Stimulated activated CD4-positive, alpha-beta T cell treated with anti-CD3 and anti-CD28 coated beads, Interleukin-1b, Interleukin-23, amount 100 ng/mL, for 4 hours (primary cell): ENCODE measurements at regions not wholly inside any gene's neighbourhood (a gene's known extent, or its start where the extent isn't known, plus 50 kb on each side); places are given as distances from the start of the nearest gene placed in this dataset.

Source experiments
- DNase-seq, 2 donors: peaks; one replicate each; pipeline ENCODE4 v3.0.0-alpha.2; 2020; ENCODE audit warnings: low read depth in 2 of 2

DNA sequence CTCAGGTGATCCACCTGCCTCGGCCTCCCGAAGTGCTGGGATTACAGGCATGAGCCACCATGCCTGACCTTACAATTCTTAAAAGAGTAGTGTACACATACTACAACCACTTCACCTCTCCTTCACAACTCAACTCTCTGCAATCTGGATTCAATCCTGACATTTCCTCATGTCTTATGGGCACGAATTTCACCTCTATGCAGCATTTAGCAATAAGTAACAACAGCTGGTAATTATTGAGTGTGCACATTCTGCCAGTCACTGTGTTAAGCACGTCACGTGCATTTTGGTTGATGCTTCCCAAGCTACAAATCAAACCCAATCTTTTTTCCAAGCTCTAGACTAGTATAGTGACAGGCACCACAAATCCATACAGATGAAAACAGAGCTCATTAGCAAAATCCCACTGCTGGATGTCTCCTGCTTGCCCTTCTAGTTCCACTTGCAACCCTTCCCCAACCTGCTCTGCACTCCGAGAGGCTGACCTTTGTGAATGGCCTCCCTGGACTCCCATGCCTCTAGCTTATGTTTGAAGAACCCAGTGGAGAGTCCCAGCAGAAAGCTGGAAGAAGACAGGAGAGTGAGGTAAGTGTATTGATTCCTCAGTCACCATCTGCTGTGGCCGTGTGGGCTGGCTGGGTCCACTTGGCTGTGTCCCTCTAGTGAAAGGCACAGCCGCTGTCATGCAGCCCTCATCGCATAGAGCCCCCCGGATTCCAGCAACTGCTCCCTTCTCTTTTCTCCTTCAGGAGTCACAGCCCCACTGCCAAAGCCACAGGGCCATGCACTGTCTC is 176.5 kb downstream of the MEX3B start:
- DNase-seq: no peak

DNA sequence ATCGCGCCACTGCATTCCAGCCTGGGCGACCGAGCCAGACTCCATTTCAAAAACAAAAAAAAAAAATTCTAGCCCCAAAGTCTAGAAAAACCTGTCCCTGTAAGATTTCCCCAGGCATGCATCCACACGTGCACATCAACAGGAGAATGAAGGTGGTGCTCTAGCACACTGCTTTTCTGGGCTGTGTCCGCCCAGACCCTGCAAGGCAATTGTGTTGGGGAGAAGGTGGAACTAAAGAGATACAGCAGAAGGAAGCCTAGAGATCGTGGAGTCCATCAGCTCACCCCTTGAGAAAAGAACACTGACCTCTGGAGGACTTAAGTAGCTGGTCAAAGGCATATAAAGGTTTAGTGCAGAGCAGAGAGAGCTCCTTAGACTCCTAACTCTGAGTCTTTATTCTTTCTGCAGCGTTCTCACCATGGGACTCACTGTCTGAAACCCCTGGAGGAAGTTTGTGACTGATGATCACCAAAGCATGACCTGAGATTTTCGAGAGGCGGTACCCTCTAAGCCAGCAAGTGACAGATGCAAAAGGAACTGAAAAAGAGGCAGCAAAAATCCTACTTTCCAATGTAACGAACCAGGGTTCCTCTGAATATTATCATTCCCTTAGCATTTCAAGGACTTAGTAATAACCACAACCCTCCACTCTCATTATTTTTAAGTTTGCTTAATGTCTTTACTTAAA is 179.8 kb downstream of the MEX3B start:
- DNase-seq: no peak

DNA sequence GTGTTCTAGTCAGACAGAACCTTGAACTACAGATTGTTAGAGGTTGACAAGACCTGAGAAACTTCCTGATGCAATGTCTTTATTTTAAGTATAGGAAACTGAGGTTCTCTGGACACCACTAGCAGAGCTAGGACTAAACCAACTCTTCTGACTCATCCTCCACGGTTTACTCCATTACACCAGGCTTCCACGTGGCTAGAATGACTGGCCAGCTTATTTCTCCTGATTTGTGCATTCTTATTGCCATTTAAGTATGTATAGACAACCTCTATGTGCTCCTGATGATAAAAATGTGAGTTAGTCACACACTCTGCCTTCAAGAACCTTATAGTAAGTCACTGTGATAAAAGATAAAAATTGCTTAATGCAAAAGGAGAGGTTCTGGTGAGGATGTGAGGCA is 182.7 kb downstream of the MEX3B start:
- DNase-seq: no peak

DNA sequence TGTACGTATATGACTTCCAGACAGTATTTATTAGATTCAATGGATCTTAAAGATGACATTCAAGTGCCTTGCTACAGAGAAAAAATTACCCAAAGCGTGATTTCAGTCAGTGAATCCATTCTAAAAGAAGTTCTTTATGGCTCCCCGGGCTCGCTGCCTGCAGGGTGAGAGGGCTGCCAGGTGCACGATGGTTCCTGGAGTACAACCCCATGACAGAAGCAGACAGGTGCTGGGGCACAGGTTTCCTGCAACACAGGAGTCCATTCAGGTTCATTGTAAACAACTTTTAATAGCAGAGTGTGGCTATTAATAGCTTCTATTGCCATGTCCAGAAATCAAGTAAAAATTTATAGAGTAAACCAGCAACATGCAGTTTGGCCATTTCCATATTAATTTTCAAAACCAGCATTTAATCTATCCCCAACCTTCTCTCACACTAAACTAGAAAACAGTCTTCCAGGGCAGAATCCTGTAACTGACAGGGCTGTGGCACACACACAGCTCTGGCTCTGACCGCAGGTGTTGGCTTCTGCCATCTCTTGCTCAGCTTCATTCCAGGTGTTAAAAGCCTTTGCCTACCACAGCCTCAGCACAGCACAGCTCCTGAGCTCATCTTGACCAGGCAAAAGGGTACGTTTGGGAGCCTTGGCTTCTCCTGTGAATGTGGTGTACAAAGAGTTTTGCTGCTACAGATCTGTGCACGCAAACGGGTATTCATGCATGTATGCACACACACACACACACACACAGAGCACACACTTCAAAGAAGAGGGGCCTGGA is 185.9 kb downstream of the MEX3B start:
- DNase-seq: no peak

DNA sequence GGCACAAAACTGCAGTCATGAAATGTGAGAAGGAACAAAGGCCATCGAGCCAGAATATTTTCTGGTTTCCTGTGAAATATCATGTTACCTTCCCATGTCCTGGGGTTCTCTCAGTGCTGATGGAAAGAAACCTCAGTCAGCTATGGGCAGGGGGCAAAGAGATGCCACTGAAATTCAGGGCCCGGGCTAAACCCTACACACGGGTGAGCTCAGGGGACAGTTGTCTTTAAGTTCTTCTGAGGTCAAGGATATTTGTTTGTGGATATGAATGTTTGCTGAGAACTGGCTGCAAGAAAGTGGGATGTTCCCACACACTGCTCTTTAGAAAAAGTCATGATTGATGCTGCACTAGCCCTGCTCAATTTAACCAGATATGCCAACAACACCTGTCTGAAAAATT is 187.2 kb downstream of the MEX3B start:
- DNase-seq: no peak

DNA sequence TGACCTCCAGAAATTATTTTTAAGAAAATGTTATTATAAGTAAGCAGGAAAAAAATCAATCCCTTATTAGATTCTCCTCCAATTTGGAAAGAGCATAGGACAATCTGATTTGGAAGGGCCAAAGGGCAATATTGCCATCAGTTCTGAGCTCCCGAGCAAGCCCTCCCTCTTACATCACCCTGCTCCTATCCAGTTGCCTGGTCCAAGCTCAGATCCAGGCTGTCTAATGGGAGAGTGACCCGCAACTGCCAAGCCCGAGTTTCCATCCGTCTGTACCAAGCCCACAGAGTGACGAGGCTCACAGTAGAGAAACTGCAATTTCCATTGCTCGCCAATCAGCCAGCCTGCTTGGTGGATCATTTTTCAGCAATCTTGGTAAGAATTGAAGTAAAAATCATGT is 187.7 kb downstream of the MEX3B start:
- DNase-seq: no peak

DNA sequence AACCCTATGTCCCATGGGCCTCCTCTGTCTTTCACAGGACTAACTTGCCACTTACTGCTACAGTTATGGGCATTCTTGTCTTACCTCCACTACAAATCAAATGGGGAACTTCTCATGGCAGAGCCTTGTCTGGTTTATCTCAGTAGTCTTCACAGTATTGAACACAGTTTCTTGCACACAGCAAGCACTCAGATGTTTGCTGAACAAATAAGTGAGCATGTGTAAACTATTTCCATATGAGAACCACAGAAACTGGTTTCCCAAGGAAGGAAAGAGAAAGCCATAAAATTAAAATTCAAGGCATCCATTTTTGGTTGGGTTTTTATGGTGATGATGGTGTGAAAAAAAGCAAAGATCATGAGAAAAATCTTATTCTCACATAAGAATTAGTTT is 189.2 kb downstream of the MEX3B start:
- DNase-seq: no peak

DNA sequence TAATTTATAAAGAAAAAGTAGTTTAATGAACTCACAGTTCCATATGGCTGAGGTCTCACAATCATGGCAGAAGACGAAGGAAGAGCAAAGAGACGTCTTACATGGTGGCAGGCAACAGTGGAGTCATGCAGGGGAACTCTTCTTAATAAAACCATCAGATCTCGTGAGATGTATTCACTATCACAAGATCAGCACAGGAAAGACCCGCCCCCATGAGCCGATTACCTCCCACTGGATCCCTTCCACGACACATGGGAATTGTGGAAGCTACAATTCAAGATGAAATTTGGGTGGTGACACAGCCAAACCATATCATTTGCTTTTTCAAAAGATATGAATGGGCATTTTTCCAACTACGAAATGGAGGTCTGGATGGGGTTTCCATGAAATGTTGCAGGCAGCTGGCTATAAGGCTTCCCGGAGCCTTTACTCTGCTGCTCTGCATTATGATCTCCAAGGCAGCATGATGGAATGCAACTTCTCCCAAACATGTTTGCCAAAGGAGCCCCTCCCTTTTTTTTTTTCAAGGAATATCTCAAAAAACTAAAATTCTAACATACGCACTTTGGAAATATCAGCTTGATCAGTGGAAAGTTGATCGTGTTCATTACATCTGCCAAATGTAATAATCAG is 189.7 kb downstream of the MEX3B start:
- DNase-seq: no peak

DNA sequence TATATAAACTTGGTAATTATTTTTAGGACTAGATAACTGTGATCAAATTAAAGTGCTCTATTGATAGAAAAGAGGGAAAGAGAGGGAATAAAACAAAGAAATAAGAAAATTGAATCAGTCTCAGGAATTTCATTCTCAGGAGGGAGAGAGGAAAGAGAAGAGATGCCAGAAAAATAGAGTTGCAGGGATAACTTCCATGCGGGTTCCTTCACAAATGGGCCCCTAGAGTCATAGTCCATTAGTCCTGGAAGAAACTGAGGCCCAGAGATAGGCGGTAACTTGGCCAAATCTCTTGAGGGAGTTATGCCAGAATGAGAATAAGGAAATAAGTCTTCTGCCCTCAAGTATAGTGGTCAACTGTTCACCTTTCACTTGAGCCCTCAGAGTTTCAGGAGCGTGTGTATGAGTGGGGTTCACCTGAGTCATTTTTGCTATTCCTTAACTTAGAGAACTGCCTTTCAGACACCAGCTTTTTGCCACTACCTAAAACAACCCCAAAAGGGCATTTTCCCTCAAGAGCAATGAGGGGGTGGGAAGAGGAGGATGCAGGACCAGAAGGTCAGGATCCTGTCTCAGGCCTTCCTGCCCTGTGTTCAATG is 192.6 kb downstream of the MEX3B start:
- DNase-seq: no peak

DNA sequence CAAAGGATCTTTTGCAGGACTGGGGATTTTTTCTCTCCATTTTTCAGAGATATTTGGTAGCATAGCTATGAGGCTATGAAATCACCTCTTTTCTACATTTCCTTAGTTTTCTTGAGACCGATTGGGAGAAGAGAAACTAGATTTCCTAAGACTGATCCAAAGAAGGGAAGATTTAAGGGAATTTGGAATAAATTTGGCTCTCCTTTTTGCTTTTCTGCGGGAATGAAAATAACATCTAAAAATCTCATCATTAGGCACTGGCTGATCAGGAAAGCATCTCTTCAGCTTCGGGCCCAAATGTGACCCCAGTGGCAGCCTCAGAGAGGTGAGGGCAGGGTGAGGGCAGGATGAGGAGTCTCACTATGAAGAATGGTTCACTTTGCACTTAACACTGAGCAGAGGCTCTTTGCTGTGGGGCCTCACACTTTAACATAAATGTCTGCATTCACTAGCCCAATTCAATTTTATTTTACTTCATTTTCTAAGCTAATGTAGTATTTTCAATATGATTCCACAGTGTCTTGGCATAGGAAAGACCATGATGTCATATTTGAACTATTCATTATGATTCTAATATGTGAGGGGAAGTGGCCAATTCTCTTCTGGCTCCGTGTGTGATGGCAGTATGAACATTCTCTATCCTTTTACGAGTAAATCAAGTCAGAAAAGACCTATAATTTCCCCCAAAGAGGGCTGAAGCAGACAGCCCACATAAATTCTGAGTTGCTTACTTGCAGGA is 193.2 kb downstream of the MEX3B start:
- DNase-seq: no peak

DNA sequence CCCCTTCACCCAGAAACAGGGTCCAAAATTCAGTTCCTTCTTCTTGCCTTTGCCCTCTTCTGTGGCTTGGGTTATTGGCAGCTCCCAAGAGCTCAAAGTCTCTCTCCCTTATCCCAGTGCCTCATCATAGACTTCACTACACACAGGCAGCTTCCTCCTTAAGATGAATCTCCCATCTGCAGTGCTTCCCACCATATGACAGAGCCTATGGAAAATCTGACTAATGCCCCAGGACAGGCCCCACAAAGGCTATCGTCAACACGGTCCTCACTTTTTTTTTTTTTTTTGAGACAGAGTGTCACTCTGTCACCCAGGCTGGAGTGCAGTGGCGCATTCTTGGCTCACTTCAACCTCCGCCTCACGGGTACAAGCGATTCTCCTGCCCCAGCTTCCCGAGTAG is 194.1 kb downstream of the MEX3B start:
- DNase-seq: no peak

DNA sequence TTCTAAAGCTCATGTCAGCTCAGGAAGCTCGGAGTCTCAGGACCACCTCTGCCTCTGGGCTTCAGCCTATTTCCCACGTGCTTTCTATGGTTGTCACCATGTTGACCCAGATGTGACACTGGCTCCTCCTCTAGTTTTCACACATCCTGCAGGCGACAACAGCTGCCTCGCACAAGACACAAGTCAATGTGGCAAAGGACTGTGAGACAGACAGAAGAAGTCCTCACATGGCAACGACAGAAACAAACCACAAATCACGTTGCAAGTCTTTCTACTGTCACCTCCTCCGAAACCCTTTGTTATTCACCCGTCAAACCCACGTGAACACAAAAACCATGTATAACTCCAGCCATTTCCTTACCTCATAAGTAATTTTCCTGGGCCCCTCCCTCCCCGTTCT is 194.5 kb downstream of the MEX3B start:
- no peak for DNase-seq

DNA sequence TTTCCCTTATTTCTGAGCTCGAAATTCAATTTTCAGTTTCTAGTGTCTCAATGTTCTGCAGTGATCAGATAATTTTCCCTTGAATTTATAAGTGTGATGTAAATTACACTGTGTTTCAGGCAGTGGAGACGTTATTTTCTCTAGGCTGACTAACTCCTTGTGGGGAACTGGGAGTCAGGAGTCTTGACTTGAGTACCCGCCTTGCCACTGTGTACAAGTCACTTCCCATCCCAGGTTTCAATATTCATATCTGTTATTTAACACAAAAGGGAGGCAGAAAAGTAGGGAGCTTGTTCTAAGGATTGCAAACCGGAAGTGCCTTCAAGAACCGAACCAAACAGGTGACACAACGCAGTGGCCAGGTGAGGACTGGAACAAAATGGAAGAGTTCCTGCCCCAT is 196.5 kb downstream of the MEX3B start:
- DNase-seq: no peak

DNA sequence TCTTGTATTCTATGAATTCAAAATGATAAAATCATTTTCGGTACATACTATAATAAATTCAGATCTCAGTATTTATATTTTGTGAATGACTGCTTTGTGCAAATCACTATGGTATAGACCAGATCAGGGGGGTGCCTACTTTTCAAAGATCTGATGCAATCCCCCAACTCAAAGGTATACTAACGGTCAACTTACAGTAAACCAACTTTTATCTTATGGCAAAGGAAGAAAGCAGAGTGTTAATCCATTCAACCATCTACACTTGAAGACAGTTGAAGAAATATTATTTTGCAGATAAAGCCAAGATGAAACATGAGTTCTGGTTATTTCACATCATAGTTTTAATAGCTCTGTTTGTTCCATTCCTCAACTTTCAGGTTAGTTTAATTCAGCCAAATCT is 197.1 kb downstream of the MEX3B start:
- no peak for DNase-seq

DNA sequence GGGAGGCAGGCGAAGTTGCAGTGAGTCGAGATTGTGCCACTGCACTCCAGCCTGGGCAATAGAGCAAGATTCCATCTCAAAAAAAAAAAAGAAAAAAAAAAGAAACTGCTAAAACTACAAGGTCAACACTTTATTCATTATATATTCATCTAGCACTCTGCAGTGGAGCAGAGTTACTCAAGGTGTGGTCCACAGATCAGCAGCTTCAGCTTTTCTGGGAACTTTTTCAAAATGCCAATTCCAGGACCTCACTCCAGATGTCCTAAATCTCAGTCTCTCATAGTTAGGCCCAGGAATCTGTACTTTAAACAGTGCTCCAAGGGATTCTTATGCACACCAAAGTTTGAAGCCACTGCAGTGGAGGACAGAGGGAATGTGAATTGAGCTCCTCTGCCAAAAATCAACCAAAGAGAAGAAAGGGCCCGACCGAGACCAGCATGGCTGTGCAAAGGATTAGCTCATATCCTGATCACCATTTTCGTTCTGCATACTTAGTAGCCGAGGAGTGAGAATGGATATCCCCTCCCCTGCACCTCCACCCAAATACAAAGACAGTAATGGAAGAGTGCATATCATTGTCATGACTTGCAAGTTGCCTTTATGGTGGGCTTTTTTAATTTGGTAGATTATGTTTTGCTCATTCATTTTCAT is 201.9 kb downstream of the MEX3B start:
- DNase-seq: no peak

DNA sequence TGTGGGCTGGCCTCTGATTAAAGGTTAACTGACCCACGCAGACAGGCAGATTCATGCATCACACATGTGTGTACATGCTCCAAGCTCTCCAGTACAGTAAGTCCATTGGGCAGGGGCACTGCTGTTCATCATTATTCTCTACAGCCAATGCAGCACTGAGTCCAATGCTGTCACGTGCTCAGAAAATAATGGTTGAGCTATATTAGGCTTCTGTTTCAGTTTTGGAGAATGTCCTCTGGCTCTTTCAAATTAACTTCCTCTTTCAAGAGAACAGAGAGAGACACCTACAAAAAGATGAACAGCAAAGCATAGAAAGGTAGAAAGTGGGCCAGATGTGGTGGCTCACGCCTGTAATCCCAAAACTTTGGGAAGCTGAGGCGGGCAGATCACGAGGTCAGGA is 202.6 kb downstream of the MEX3B start:
- no peak for DNase-seq

DNA sequence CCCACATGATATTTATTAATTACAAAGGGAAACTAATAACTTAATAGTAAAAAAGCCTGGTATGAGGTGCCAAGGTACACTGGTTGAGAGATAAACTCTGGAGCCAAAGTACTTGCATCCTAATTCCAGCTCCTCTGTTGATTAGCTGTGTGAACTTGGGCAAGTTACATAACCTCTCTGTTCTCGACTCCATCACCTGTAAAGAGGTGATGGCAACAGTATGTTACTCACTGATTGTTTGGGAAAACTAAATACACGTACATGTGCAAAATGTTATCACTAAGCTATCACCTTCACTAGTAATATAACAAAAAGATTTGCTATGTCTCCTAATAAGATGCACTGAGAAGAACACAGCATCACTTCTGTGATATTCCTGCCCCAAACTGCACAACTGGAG is 206.4 kb downstream of the MEX3B start:
- DNase-seq: no peak

DNA sequence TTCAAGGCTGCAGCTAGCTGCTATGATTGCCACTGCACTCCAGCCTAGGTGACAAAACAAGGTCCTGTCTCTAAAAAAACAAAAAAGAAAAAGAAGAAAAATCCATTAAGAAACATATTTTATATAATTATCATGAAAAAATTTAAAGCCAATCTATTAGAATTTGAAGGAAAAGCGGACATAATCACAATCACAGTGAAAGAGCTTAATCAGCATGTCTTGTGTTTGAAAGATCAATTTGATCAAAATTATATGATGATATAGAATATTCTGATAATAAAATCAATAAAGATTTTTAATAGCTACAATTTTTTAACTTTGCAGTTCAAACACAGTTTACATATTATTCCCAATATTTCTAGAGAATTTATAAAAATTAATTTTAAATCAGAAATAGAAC is 210.1 kb downstream of the MEX3B start:
- no peak for DNase-seq

DNA sequence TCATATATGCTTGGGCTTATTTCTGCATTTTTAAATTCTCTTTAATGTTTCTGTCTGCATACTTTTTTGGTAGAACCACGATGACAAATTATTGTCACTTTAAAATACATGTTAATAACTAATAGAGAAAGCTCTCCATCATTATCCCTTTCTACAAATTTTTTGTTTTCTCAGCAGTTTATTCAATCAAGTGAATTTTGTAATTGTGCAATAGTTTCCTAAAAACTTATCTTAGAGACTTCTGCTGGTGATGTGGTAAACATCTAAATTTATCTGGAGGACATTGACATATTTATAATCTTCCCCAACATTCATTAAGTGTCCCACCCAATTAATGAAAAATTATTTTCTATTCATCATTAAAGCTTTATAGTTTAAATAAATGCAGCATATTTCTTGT is 215.3 kb downstream of the MEX3B start:
- DNase-seq: no peak

DNA sequence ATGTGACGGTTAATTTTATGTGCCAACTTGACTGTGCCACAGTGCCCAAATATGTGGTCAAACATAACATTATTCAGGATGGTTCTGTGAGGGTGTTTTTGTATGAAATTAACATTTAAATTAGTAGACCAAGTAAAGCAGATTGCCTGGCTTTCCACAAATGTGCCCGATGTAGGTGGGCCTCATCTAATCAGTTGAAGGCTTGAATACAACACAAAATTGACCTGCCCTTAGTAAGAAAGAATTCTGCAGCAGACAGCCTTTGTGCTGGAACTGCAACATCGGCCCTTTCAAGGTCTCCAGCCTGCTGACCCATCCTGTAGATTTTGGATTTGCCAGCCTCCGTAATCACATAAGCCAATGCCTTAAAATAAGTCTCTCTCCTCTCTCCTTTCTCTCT is 215.9 kb downstream of the MEX3B start:
- no peak for DNase-seq

DNA sequence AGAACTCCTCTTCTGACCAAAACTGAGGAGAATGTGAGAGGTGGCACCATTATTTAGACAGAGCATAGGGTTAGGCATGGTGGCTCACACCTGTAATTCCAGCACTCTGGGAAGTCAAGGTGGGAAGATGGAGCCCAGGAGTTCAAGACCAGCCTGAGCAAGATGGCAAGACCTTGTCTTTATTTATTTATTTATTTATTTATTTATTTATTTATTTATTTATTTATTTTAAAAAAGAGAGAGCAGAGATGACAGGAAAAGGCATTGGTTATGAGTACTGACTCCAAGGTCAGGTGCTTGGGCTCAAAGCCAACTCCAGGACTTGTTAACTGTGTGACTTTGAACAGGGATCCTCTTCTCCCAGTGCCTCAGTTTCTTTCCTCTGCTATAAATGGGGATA is 217.7 kb downstream of the MEX3B start:
- no peak for DNase-seq
